ENCODE measurements at regions not wholly inside any gene's neighbourhood (a gene's known extent, or its start where the extent isn't known, plus 50 kb on each side); places are given as distances from the start of the nearest gene placed in this dataset.

GRCh38 chr3:161913786-161914389 lies 417.3 kb downstream of the OTOL1 start (continued):
- TF ChIP-seq MGA (IDR thresholded peaks at IDR 0.05) (no peak), PHB2 (IDR thresholded peaks at IDR 0.05; ENCODE audit: low read depth) (no peak), ILK (tag; IDR thresholded peaks at IDR 0.05; ENCODE audit: borderline replicate concordance, low read depth) (no peak), DIDO1 (tag; IDR thresholded peaks at IDR 0.05; ENCODE audit: low read depth) (no peak)
